H1 (cell line): ENCODE measurements at regions not wholly inside any gene's neighbourhood (a gene's known extent, or its start where the extent isn't known, plus 50 kb on each side); places are given as distances from the start of the nearest gene placed in this dataset.
"Not testable (repeated sequence)": the region's sequence is repeated elsewhere in the genome, so short reads cannot be mapped to it uniquely, and the experiment has no call there.

Experiments
- CTCF ChIA-PET: fragments of 300-600 bp; sonication (Branson Sonifier 250); formaldehyde crosslinking; loops from one replicate; lab custom pipeline; 2021; ENCODE audit not compliant: partially characterized antibody; lab: Charles Lee
- POLR2A ChIA-PET: fragments of 300-600 bp; sonication (Branson Sonifier 250); formaldehyde crosslinking; loops from one replicate; lab custom pipeline; 2021; ENCODE audit warnings: inconsistent platforms; ENCODE audit not compliant: partially characterized antibody; lab: Charles Lee
- DNase-seq, 2 experiments: peaks; one replicate each; pipeline versions ENCODE4 v3.0.0 to v3.0.0-alpha.2; 2010 to 2022; ENCODE audit warnings: low spot score in 2 of 2, low read depth in 1 of 2, mixed read lengths in 1 of 2
- FAIRE-seq: peaks from 2 replicates; lab custom pipeline; 2011; peaks lifted over from hg19 to GRCh38; lab: Jason Lieb, UNC
- H2AFZ ChIP-seq: 2 replicates; pipeline ENCODE4 v1.8.1; 2012; ENCODE audit warnings: low read length, inconsistent platforms
- H2AK5ac ChIP-seq: 2 replicates; pipeline ENCODE4 v1.6.1; 2013; ENCODE audit warnings: low read depth, low read length
- H2BK120ac ChIP-seq: replicated peaks from 2 replicates; pipeline ENCODE3; 2013; ENCODE audit warnings: low read depth, low read length, inconsistent platforms
- H2BK12ac ChIP-seq: 2 replicates; pipeline ENCODE4 v1.6.1; 2013; ENCODE audit warnings: low read depth, low read length
- H2BK15ac ChIP-seq: 2 replicates; pipeline ENCODE4 v1.6.1; 2013; ENCODE audit warnings: low read length
- H2BK20ac ChIP-seq: 2 replicates; pipeline ENCODE4 v1.6.1; 2013; ENCODE audit warnings: low read length
- H2BK5ac ChIP-seq: 2 replicates; pipeline ENCODE4 v1.6.1; 2013; ENCODE audit warnings: low read depth, low read length
- H3K14ac ChIP-seq: 2 replicates; pipeline ENCODE4 v1.6.1; 2013; ENCODE audit warnings: inconsistent platforms; ENCODE audit not compliant: insufficient read length
- H3K18ac ChIP-seq: 2 replicates; pipeline ENCODE4 v1.6.1; 2013; ENCODE audit warnings: low read length; ENCODE audit errors: extremely low read depth
- H3K23ac ChIP-seq: 2 replicates; pipeline ENCODE4 v1.6.1; 2013; ENCODE audit warnings: inconsistent platforms; ENCODE audit not compliant: insufficient read length
- H3K23me2 ChIP-seq: 2 replicates; pipeline ENCODE4 v1.6.1; 2013; ENCODE audit warnings: low read depth, low read length
- H3K27ac ChIP-seq: 2 replicates; pipeline ENCODE4 v1.6.1; 2011; ENCODE audit warnings: low read depth, low read length, inconsistent platforms
- H3K27me3 ChIP-seq, 4 experiments: replicated peaks in 1 of 4; 1 replicate in 1 of 4; 2 replicates in 3 of 4; pipeline versions ENCODE4 v1.6.1 to v1.8.1; 2011 to 2013; ENCODE audit warnings: low read length in 3 of 4, mild to moderate bottlenecking in 3 of 4, inconsistent platforms in 2 of 4, mixed read lengths in 2 of 4, moderate library complexity in 1 of 4; ENCODE audit not compliant: control insufficient read depth in 3 of 4, insufficient read depth in 3 of 4; ENCODE audit errors: extremely low read depth in 1 of 4
- H3K36me3 ChIP-seq, 4 experiments: 2 replicates each; pipeline versions ENCODE4 v1.6.1 to v1.8.1; 2011 to 2013; ENCODE audit warnings: mild to moderate bottlenecking in 4 of 4, low read length in 3 of 4, moderate library complexity in 2 of 4, control low read depth in 1 of 4, inconsistent platforms in 1 of 4; ENCODE audit not compliant: insufficient read depth in 4 of 4, control insufficient read depth in 2 of 4
- H3K4ac ChIP-seq: replicated peaks from 2 replicates; pipeline ENCODE3; 2013; ENCODE audit warnings: low read length, low read depth, mixed read lengths, inconsistent platforms; ENCODE audit not compliant: insufficient read length
- H3K4me1 ChIP-seq, 4 experiments: replicated peaks in 1 of 4; 1 replicate in 1 of 4; 2 replicates in 3 of 4; pipeline versions ENCODE4 v1.6.1 to v1.8.1; 2011 to 2013; ENCODE audit warnings: low read length in 3 of 4, inconsistent platforms in 2 of 4, mixed read lengths in 1 of 4; ENCODE audit not compliant: insufficient read depth in 4 of 4, control insufficient read depth in 3 of 4
- H3K4me2 ChIP-seq, 2 experiments: 2 replicates each; pipeline versions ENCODE4 v1.6.1 to v1.8.1; 2011 to 2013; ENCODE audit warnings: low read depth in 2 of 2, low read length in 2 of 2, control low read depth in 1 of 2, inconsistent platforms in 1 of 2, mild to moderate bottlenecking in 1 of 2; ENCODE audit not compliant: insufficient read depth in 1 of 2
- H3K4me3 ChIP-seq, 4 experiments: fragments of 200-600, 300-600 bp in 1 of 4; sonication (generic), shearing (Covaris generic), sonication (Bioruptor Twin) in 1 of 4; 2 replicates each; pipeline versions ENCODE4 v1.5.1 to v1.8.1; 2011 to 2016; ENCODE audit warnings: low read length in 4 of 4, low read depth in 3 of 4, control low read depth in 2 of 4, inconsistent platforms in 2 of 4, mild to moderate bottlenecking in 2 of 4, mixed read lengths in 1 of 4, moderate library complexity in 1 of 4; ENCODE audit not compliant: insufficient read depth in 2 of 4; ENCODE audit errors: extremely low read depth in 1 of 4
- H3K56ac ChIP-seq: replicated peaks from 2 replicates; pipeline ENCODE3; 2013; ENCODE audit warnings: low read depth, mild to moderate bottlenecking, mixed read lengths, low read length, inconsistent platforms; ENCODE audit not compliant: insufficient read length
- H3K79me1 ChIP-seq: 2 replicates; pipeline ENCODE4 v1.6.1; 2013; ENCODE audit warnings: low read depth, low read length, control low read depth
- H3K79me2 ChIP-seq, 2 experiments: 2 replicates each; pipeline versions ENCODE4 v1.6.1 to v1.8.1; 2012 to 2013; ENCODE audit warnings: low read length in 2 of 2, mild to moderate bottlenecking in 2 of 2, inconsistent platforms in 1 of 2; ENCODE audit not compliant: insufficient read depth in 2 of 2, control insufficient read depth in 1 of 2
- H3K9ac ChIP-seq, 4 experiments: replicated peaks in 1 of 4; 1 replicate in 1 of 4; 2 replicates in 3 of 4; pipeline versions ENCODE4 v1.6.1 to v1.8.1; 2011 to 2013; ENCODE audit warnings: low read depth in 3 of 4, low read length in 3 of 4, control low read depth in 2 of 4, mild to moderate bottlenecking in 2 of 4, moderate library complexity in 2 of 4, inconsistent platforms in 1 of 4; ENCODE audit errors: extremely low read depth in 1 of 4
- H3K9me3 ChIP-seq, 2 experiments: 2 replicates each; pipeline versions ENCODE4 v1.6.1 to v1.8.1; 2012 to 2013; ENCODE audit warnings: mild to moderate bottlenecking in 2 of 2, moderate library complexity in 2 of 2, control low read depth in 1 of 2, inconsistent platforms in 1 of 2, low read depth in 1 of 2, low read length in 1 of 2, mixed read lengths in 1 of 2; ENCODE audit not compliant: insufficient read depth in 2 of 2
- H4K20me1 ChIP-seq, 2 experiments: replicated peaks in 1 of 2; 2 replicates each; pipeline versions ENCODE3 to v1.8.1; 2011 to 2013; ENCODE audit warnings: inconsistent platforms in 2 of 2, low read length in 2 of 2, mild to moderate bottlenecking in 1 of 2; ENCODE audit not compliant: insufficient read depth in 2 of 2, control insufficient read depth in 1 of 2
- H4K5ac ChIP-seq: 2 replicates; pipeline ENCODE4 v1.6.1; 2013; ENCODE audit warnings: low read length, low read depth, mixed read lengths, inconsistent platforms; ENCODE audit not compliant: insufficient read length
- H4K8ac ChIP-seq: 2 replicates; pipeline ENCODE4 v1.8.0; 2013; ENCODE audit warnings: mild to moderate bottlenecking, moderate library complexity, low read length, inconsistent platforms; ENCODE audit not compliant: insufficient read depth; ENCODE audit errors: extremely low read depth
- H4K91ac ChIP-seq: replicated peaks from 2 replicates; pipeline ENCODE3; 2013; ENCODE audit warnings: low read length, mixed read lengths, inconsistent platforms; ENCODE audit not compliant: insufficient read length
- WGBS, 2 experiments: shearing (Covaris generic) in 1 of 2; methylation state at CpG; one replicate each; pipeline versions ENCODE4 v1.1.6 to v1.1.7; 2013 to 2015; ENCODE audit warnings: low lambda C conversion rate in 2 of 2, mixed read lengths in 2 of 2, inconsistent platforms in 1 of 2, low coverage in 1 of 2, missing lambda C conversion rate in 1 of 2; ENCODE audit not compliant: insufficient replicate concordance in 2 of 2, insufficient coverage in 1 of 2, insufficient read length in 1 of 2; ENCODE audit errors: extremely low coverage in 1 of 2, missing lambda C conversion rate in 1 of 2; 5-methylcytosine and 5-hydroxymethylcytosine counted together

DNA sequence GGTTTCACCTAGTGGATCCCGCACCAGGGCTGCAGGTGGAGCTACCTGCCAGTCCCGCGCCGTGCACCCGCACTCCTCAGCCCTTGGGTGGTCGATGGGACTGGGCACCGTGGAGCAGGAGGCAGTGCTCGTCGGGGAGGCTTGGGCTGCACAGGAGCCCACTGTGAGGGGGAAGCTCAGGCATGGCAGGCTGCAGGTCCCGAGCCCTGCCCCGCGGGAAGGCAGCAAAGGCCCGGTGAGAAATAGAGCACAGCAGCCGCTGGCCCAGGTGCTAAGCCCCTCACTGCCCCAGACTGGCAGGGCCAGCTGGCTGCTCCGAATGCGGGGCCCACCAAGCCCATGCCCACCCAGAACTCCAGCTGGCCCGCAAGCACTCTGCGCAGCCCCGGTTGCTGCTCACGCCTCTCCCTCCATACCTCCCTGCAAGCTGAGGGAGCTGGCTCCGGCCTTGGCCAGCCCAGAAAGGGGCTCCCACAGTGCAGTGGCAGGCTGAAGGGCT is 872.7 kb downstream of the PCDH17 start:
- H4K91ac ChIP-seq, H4K5ac ChIP-seq, H3K18ac ChIP-seq, H3K4ac ChIP-seq, H3K23me2 ChIP-seq, H3K4me3 ChIP-seq, H3K27ac ChIP-seq, H2BK12ac ChIP-seq, H4K8ac ChIP-seq, H4K20me1 ChIP-seq, H3K79me2 ChIP-seq, H2AK5ac ChIP-seq, H3K36me3 ChIP-seq, H2BK120ac ChIP-seq, H2AFZ ChIP-seq, H3K4me2 ChIP-seq, H3K79me1 ChIP-seq, H3K56ac ChIP-seq, DNase-seq, H3K4me1 ChIP-seq, FAIRE-seq, H2BK15ac ChIP-seq, H3K9ac ChIP-seq, CTCF ChIA-PET, H3K23ac ChIP-seq, POLR2A ChIA-PET, H2BK20ac ChIP-seq, H3K14ac ChIP-seq, H2BK5ac ChIP-seq, H3K27me3 ChIP-seq: not testable (repeated sequence)
- H3K9me3 ChIP-seq: peaks cover 4 to 18% of the 10 kb centered on the region in 2 experiments; a peak in 3 of 4 replicates
- WGBS, 2 experiments: 90% methylated on average over 7 of the region's 21 CpGs; no CpG with 5 or more reads in 1 of the 2 experiments

DNA sequence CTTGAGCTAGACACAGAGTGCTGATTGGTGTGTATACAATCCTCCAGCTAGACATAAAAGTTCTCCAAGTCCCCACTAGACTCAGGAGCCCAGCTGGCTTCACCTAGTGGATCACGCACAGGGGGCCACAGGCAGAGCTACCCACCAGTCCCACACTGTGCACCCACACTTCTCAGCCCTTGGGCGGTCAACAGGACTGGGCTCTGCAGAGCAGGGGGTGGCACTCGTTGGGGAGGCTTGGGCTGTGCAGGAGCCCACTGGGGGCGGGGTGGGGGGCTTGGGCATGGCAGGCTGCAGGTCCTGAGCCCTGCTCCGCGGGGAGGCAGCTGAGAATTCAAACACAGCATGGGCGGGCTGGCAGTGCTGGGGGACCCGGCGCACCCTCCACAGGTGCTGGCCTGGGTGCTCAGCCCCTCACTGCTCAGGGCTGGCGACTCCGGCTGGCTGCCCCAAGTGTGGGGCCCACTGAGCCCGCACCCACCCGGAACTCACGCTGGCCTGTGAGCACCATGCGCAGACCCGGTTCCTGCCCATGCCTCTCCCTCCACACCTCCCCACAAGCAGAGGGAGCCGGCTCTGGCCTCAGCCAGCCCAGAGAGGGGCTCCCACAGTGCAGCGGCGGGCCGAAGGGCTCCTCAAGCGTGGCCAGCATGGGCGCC is 873.8 kb downstream of the PCDH17 start:
- H3K4ac ChIP-seq, H3K4me3 ChIP-seq, H3K79me1 ChIP-seq, H3K36me3 ChIP-seq, H4K5ac ChIP-seq, H2BK5ac ChIP-seq, H4K20me1 ChIP-seq, FAIRE-seq, H2BK20ac ChIP-seq, H3K27ac ChIP-seq, H2BK120ac ChIP-seq, H3K18ac ChIP-seq, H2AK5ac ChIP-seq, H2BK12ac ChIP-seq, H3K4me2 ChIP-seq, H3K14ac ChIP-seq, H3K79me2 ChIP-seq, H2BK15ac ChIP-seq, H3K9ac ChIP-seq, H3K56ac ChIP-seq, H3K4me1 ChIP-seq, DNase-seq, CTCF ChIA-PET, H3K27me3 ChIP-seq, H4K8ac ChIP-seq, H4K91ac ChIP-seq, H3K23ac ChIP-seq, POLR2A ChIA-PET, H2AFZ ChIP-seq, H3K23me2 ChIP-seq: not testable (repeated sequence)
- peaks cover 4 to 18% of the 10 kb centered on the region in 2 experiments; a peak in 3 of 4 replicates for H3K9me3 ChIP-seq
- WGBS, 2 experiments: 100% methylated on average over 4 of the region's 22 CpGs; no CpG with 5 or more reads in 1 of the 2 experiments
